Ishikawa (cell line): ENCODE measurements at regions not wholly inside any gene's neighbourhood (a gene's known extent, or its start where the extent isn't known, plus 50 kb on each side); places are given as distances from the start of the nearest gene placed in this dataset.

Experiments
- CEBPB ChIP-seq: IDR thresholded peaks from 2 replicates; pipeline ENCODE4 v1.6.1; 2012
- EP300 ChIP-seq: IDR thresholded peaks from 2 replicates; pipeline ENCODE4 v1.6.1; 2012; ENCODE audit warnings: borderline replicate concordance
- FOXM1 ChIP-seq: IDR thresholded peaks from 2 replicates; pipeline ENCODE4 v1.6.1; 2012; ENCODE audit warnings: low read depth, borderline replicate concordance
- NFIC ChIP-seq: IDR thresholded peaks from 2 replicates; pipeline ENCODE4 v1.6.1; 2012
- RAD21 ChIP-seq: IDR thresholded peaks from 2 replicates; pipeline ENCODE4 v1.6.1; 2012; ENCODE audit warnings: low read depth
- REST ChIP-seq: IDR thresholded peaks from 2 replicates; pipeline ENCODE4 v1.6.1; 2012; ENCODE audit warnings: low read depth, mild to moderate bottlenecking
- TCF12 ChIP-seq: IDR thresholded peaks from 2 replicates; pipeline ENCODE4 v1.6.1; 2012; ENCODE audit warnings: low read depth
- TEAD4 ChIP-seq: IDR thresholded peaks from 2 replicates; pipeline ENCODE4 v1.6.1; 2012
- ZBTB7A ChIP-seq: IDR thresholded peaks from 2 replicates; pipeline ENCODE4 v1.6.1; 2012; ENCODE audit warnings: low read depth
- TF ChIP-seq, protein P1 (sequence below): IDR thresholded peaks from 2 replicates; pipeline ENCODE4 v1.6.1; 2012
- TF ChIP-seq, protein P2 (sequence below): IDR thresholded peaks from 2 replicates; pipeline ENCODE4 v1.6.1; 2012

- TF ChIP-seq EP300 (no peak), RAD21 (no peak), TCF12 (no peak), CEBPB (no peak), ZBTB7A (no peak), NFIC (no peak), TEAD4 (no peak), REST (no peak), FOXM1 (no peak)
- TF ChIP-seq, protein P1, sequence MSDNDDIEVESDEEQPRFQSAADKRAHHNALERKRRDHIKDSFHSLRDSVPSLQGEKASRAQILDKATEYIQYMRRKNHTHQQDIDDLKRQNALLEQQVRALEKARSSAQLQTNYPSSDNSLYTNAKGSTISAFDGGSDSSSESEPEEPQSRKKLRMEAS: no peak
- TF ChIP-seq, protein P2, sequence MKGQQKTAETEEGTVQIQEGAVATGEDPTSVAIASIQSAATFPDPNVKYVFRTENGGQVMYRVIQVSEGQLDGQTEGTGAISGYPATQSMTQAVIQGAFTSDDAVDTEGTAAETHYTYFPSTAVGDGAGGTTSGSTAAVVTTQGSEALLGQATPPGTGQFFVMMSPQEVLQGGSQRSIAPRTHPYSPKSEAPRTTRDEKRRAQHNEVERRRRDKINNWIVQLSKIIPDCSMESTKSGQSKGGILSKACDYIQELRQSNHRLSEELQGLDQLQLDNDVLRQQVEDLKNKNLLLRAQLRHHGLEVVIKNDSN: no peak
These were observed 362.7 kb upstream of the IMPG1 start for GRCh38 chr6:76435174-76435573.
